Transverse colon (tissue), 4 donors: ENCODE measurements at regions not wholly inside any gene's neighbourhood (a gene's known extent, or its start where the extent isn't known, plus 50 kb on each side); places are given as distances from the start of the nearest gene placed in this dataset.

ENCODE experiments used
- CTCF ChIP-seq, 5 experiments: fragments of 200-600 bp in 3 of 5; fragments of 450-650 bp in 2 of 5; sonication (generic) in 3 of 5; IDR thresholded peaks; 1 replicate in 2 of 5; 2 replicates in 3 of 5; pipeline ENCODE4 v1.5.1; 2016 to 2017; ENCODE audit warnings: antibody characterized with exemption in 5 of 5, inconsistent platforms in 3 of 5, mild to moderate bottlenecking in 2 of 5, moderate library complexity in 1 of 5
- EP300 ChIP-seq: sonication (generic); formaldehyde crosslinking; IDR thresholded peaks from one replicate; pipeline ENCODE4 v1.6.1; 2017; ENCODE audit warnings: antibody characterized with exemption, low read depth
- POLR2A ChIP-seq: fragments of 450-650 bp; IDR thresholded peaks from one replicate; pipeline ENCODE4 v1.6.1; 2016; ENCODE audit warnings: antibody characterized with exemption, mild to moderate bottlenecking, moderate library complexity
- POLR2AphosphoS5 ChIP-seq, 3 donors: sonication (generic); formaldehyde crosslinking; IDR thresholded peaks; one replicate each; pipeline ENCODE4 v1.6.1; 2016; ENCODE audit warnings: antibody characterized with exemption in 3 of 3

GRCh38 chr10:117759266-117759665 lies 216.7 kb downstream of the EMX2 start:
- TF ChIP-seq POLR2A = no peak
- no peak for TF ChIP-seq CTCF (IDR thresholded peaks at IDR 0.05)
- TF ChIP-seq EP300 = no peak
- TF ChIP-seq POLR2AphosphoS5 (IDR thresholded peaks at IDR 0.05) = no peak
